ENCODE measurements at regions not wholly inside any gene's neighbourhood (a gene's known extent, or its start where the extent isn't known, plus 50 kb on each side); places are given as distances from the start of the nearest gene placed in this dataset.

- no peak for TF ChIP-seq CTCF (IDR thresholded peaks at IDR 0.05; ENCODE audit: low read depth, low read length, poor library complexity, severe bottlenecking)
- TF ChIP-seq EZH2phosphoT487 (IDR thresholded peaks at IDR 0.05; ENCODE audit: borderline replicate concordance, low read length) = no peak
Observed at GRCh38 chr7:131897016-131897789, 340.8 kb upstream of the PODXL start.
